GM18517 (cell line): ENCODE measurements at regions not wholly inside any gene's neighbourhood (a gene's known extent, or its start where the extent isn't known, plus 50 kb on each side); places are given as distances from the start of the nearest gene placed in this dataset.
"Not testable (repeated sequence)": the region's sequence is repeated elsewhere in the genome, so short reads cannot be mapped to it uniquely, and the experiment has no call there.

Experiments used
- ATAC-seq: cut with Tn5 transposase; IDR thresholded peaks from one replicate; pipeline ENCODE4 v1.9.1; 2021; ENCODE audit warnings: mild to moderate bottlenecking, moderate library complexity; ENCODE audit not compliant: unreplicated experiment

DNA sequence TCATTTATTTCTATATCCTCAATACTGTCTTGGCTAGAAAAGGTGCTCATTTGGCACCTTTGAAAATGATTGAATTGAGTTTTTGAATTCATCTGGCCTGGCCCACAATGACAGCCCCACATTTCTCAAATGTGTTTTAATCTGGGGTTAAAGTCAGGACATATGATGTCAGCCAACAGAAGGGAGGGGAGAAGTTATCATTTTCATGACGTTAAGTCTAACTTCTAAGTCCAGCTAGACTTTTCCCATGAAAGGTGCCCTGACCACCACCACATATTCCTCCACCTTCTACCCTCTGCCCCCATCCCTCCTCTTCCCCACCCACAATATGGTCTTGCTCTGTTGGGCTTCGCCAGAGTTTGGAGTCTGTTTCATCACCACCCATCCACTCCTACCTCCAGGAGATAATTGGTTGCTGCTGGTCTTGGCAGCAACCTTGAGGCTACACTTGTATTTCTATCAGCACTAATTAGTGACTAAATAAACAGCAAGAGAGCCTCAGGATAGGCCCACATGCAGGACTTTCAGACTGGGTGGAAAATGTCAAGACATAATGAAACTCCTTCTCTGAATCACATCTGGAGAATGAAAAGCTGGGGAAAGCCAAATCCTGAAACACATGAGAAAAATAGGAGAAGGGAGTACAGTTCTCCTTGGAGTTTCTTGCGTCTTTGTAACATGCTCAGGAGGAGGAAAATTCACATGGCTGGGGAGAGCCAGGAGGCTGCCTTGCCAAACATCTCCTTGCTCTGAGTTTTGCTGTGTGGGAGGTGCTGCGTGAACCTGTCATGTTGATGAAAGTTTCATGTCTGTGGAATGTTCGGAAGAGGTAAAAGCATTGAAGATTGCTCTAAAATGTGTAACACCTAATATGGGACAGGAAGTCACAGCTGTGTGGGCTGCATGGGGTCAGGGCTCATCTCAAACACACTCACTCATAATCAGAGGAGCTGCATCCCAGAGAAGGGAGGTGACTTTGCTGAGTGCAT, 544.7 kb upstream of the KLF4 start:
- no peak for ATAC-seq

DNA sequence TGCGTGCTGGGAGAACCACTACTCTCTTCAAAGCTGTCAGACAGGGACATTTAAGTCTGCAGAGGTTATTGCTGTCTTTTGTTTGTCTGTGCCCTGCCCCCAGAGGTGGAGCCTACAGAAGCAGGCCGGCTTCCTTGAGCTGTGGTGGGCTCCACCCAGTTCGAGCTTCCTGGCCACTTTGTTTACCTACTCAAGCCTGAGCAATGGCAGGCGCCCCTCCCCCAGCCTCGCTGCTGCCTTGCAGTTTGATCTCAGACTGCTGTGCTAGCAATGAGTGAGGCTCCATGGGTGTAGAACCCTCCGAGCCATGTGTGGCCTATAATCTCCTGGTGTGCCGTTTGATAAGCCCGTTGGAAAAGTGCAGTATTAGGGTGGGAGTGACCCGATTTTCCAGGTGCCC, 542.5 kb upstream of the KLF4 start:
- ATAC-seq, result not testable (repeated sequence)

DNA sequence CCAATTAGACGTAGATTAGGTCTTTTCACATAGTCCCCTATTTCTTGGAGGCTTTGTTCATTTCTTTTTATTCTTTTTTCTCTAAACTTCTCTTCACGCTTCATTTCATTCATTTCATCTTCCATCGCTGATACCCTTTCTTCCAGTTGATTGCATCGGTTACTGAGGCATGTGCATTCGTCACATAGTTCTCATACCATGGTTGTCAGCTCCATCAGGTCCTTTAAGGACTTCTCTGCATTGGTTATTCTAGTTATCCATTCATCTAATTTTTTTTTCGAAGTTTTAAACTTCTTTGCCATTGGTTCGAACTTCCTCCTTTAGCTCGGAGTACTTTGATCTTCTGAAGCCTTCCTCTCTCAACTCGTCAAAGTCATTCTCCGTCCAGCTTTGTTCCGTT, 541.7 kb upstream of the KLF4 start:
- not testable (repeated sequence) for ATAC-seq

DNA sequence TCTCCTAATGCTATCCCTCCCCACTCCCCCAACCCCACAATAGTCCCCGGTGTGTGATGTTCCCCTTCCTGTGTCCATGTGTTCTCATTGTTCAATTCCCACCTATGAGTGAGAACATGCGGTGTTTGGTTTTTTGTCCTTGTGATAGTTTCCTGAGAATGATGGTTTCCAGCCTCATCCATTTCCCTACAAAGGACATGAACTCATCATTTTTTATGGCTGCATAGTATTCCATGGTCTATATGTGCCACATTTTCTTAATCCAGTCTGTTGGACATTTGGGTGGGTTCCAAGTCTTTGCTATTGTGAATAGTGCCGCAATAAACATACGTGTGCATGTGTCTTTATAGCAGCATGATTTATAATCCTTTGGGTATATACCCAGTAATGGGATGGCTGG, 537.1 kb upstream of the KLF4 start:
- ATAC-seq, result not testable (repeated sequence)

DNA sequence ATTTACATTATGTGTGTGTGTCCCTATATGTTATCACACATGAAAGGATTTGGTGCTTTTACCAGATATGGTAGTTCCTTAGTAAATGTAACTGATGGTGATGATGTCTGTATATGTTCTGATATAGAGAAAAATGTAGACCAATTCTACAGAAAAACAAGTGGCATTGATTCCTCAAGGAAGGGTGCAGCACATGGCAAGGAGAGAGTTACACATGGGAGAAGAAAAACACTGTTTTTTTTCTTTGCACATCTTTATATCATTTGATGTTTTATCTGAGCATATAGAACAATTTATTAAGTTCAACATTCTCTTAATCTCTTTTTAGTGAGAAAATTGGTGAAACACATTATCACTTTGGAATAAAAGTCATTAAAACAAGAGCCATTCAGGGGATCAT, 535.0 kb upstream of the KLF4 start:
- no peak for ATAC-seq

DNA sequence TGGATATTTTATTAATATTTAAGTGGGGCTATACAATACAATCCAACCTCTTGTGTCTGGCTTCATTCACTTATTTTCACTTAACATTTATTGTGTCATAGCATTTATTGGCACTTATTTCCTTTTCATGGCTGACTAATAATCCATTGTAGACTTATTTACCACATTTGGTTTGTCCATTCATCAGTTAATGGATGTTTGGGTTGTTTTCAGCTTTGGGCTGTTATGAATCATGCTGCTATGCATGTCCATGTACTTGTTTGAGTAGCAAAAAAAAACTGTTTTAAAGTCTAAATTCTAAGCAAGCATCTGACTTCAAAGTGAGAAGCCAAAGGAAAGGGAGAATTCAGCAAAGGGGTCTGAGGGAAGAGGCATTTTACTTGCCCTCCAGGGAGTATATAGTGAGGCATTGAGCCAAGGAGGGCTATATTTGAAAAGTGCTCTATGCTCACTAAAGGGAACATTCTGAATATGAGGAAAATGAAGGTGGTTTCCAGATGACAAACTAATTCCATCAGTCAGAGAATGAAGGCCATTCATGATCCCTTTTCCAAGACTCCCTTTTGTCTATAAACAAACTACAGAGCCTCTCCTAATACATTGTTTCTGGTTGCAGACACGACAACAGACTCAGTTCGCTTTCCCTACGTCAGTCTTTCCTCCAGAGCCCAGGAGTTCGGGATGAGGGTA, 532.8 kb upstream of the KLF4 start:
- ATAC-seq, result no peak

DNA sequence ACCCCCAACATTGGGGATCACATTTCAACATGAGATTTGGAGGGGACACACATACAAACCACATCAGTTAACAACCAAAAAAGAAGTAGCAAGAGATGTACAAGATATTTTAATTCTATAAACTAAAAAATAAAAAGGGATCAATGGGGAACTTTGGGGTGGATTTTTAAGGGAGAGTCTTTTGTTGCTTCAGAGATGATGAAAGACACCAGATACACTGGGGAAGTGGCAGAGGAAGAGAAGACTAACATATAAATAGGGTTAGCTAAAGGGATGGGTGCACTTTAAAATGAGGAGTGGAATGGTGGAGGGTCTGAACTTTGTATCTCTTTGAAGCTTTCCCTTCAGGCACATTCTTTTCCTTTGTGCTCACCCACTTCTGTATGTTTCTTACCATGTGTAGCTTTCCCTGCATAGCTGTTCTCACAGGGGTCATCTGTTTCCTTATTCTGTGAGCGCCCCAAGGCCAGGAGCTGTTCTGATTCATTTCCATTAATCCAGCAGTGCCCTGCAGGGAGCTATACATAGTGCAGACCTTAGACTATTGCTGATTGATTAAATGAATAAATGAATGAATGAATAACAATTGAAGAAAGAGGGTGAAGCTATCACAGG, 531.6 kb upstream of the KLF4 start:
- no peak for ATAC-seq

DNA sequence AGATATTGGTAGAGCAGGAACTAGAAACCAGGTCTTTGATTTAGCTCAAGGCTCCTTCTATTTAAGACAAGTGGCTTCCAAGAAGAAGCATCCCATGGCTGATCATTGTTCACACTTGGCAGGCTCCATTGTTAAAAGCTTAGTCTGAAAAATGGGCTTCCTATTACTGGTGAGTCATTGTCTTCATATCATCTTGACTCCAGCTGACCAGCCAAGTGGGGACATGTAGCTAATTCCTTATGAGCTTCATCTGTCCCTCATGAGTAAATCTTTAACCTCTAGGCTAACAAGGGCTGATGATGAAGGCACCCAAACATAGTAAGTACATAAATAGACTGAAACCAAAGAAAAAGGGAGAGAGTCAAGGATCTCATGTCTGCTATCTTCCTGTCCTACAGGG, 530.3 kb upstream of the KLF4 start:
- no peak for ATAC-seq

DNA sequence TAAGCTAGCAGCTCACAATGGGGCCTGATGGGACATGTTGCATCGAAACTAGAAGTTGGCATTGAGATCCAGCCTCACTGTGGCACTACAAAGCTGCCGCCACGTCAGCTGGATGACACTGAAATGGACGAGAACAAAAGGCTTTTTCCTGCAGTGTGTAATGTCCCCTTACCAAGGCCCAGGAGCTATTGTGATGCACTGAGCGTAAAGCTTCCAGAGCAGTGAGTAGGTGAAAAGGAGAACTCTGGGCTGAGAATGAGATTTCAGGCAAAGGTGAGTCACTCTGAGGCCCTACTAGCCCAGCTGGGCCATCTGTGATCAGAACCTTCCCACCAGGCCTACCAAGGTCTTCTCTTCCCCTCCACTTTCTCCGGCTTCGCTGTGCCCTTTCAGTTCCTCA, 528.1 kb upstream of the KLF4 start:
- ATAC-seq, result no peak

DNA sequence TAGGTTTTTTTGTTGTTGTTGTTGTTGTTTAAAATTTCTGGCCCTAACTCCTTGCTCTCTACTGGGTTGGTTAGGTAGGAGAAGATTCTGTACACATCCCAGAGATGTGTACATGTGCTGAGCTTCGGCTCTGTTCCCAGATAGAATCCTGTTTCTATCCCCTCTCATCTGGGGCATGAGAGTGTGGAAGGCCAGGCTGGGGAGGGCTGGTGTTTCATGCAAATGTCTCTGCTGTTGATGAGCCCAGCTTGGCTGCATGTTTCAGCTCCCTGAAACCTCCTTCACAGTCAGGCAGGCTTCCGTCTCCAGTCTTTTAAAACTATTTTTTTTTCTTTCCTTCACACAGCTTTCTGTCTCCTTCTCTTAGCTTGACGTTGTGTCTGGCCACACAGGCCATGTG, 526.9 kb upstream of the KLF4 start:
- ATAC-seq, result no peak

DNA sequence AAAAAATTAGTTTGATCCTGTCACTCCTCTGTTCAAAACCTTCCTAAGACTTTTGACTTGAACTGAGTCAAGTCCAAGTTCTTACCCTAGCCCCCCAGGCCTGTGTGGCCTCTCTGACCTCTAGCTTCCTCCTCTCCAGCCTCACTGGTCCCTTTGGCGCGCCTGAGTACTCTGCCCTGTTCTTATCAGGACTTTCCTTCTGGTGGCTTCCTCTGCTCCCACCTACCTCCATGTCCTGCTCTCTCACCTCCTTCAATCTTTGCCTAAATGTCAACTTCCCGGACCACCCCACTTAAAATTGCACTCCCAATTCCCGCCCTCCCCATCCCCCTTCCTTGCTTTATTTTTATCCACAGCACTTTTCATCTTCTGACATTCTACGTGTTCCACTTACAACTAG, 526.1 kb upstream of the KLF4 start:
- no peak for ATAC-seq

DNA sequence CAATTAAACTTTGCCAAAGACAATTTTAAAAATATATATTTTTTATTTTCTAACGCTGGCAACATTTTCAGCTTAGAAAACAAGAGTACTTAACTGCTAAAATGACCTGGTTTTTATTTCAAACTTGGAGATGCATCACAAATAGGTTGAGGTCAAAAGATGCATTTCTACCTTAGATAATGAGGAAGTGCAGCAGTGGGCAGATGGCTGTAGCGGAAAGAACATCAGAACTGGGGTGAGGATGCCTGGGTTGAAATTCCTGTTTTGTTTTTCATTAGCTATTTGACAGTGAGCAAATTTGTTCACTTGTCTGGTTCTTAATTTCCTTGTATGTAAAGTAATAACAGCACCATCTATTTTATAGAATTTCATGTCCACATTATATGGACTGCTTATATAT, 524.8 kb upstream of the KLF4 start:
- no peak for ATAC-seq

DNA sequence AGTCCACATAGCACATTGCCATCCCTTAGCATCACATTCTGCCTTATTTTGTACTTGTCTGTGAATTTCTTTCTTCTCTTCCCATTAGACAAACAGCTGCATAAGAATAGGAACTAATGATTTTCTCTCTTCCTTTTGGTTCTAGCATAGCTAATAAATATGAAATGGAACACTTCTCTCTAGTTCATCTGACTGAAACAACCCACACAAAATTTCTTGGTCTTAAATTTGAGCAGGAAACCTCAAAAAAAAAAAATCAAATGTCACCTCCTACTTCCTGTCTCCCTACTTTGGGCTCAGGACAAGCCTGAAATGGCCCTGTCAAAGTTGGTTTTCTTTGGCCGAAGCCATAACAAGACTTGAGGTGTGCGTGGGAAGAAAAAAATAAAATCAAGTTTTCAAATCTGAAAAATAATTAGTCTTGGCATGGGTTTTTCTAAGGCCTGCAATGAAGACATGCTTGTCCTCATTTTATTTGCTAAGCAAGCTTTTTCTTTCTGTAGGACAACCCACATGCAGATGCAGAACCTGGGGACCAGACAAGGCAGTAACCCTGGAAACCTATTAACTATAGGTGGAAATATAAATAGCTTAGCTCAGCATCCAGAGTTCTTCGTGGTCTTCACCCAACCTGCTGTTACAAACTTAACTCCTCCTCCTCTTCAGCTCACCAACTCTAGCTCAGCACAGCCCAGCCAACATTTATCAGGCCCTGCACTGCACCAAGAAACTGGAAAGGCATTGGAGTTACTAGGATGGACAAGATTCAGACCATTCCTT, 523.5 kb upstream of the KLF4 start:
- ATAC-seq, result no peak

DNA sequence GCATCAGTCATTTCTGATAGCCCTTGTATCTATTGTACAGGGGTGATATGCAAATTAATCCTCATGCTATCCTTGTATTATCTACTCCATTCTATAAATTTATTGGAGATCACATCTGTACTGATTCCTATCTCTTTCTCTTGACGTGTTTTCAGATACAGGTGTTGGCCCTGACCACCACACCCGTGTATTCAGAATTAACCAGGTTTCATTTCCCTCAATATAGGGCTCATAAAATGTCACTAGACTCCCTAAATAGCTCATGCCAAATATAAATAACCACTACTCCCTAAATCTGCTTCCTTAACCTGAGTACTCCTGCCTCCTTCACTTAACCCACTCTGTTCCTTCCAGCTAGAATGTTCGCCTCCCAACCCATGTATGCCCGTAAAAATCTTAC, 522.8 kb upstream of the KLF4 start:
- ATAC-seq, result no peak

DNA sequence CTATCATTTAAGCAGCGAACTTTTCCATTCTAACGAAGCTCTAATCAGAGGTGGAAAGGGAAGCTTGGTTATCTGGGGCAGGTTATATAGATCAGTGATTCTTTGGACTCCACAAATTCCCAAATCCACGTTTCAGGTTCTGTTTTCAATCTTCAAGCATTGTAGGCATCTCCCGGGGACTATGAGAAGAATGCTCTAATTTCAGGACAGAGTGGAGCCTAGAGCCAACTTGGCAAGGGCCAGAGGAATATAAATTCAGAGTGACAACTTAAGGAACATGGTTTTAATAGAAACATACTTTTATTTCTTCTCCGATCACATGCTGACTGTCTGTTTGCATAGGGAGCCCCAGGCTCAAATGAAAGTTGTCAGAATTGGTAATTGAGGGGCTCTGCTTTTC, 514.0 kb upstream of the KLF4 start:
- no peak for ATAC-seq

DNA sequence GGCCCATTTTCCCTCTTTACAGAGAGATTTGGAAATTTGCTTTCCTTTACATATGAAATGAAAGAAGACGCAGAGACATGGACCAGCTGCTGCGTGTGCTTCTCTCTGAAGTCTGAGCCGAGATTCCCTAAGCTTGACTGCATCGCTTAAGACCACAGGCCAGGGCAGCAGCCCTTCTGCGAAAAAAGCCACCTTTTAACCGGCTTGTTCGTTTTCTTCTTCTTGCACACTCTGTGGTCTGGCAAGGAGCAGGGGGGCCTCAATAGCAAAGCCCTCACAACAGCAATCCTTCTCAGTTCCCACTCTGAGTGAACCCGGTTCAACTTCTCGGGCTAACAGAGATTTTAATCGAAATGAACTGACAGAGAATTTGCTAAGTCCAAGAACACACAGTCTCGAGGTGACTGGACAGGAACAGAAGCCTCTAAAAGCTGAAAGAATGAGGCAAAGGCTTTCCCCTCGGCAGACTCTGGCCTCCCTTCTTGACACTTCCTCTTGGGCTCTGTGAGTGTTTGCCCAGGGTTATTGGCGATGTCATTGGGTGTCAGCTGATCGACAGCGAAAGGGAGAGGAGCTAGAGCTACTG, 512.9 kb upstream of the KLF4 start:
- no peak for ATAC-seq

DNA sequence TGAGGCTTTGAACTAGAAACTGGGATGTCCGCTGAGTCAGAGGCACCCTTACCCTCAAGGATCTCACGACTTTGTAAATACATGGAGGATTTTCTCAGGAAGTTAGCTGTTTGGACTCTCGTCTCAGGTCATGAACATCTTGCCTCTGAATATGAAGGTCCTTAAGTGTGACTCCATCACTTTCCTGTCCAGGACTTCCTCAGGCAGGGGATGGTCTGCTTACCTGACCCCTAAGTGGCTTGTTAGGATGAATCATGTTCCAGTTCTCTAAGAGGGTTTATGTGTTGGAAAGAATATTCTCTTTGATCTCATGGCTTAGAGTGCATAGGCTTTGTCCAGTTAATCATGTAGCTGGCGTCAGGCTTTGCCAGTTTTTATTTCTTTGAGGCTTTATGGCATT, 511.7 kb upstream of the KLF4 start:
- ATAC-seq, result no peak

DNA sequence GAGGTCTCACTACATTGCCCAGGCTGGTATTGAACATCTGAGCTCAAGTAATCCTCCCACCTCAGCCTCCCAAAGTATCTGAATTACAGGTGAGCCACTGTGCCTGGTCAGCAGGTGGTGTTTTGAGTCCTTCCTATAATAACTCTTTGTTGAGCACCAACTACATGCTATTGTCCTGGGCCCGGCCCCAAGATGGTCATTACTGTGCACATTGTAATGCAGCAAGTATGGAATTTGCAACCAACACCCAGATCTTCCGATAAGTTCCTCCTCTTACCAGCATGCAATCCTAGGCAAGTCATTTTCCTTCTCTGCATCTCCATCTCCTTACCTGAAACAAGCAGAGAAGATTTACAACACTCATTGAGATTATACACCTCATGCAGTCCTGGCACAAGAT, 510.3 kb upstream of the KLF4 start:
- no peak for ATAC-seq

DNA sequence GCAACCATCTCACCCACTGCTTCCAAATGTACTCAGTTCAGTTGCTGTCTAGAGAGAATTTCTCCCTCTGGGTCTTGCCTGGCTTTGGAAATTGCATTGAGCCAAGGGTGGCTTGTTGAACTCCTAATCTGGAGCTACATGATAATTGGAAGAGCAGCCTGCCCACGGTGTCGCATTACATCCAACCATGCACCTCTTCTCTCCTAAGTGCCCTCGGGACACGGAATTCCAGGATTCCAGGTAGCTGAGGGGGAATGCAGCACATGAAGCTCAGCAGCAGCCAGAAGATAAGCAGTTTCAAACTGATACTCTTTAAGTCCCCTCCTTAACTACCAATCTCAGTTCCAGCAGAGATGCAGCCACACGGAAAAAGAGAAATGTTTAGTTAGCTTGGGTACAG, 509.4 kb upstream of the KLF4 start:
- ATAC-seq, result no peak

DNA sequence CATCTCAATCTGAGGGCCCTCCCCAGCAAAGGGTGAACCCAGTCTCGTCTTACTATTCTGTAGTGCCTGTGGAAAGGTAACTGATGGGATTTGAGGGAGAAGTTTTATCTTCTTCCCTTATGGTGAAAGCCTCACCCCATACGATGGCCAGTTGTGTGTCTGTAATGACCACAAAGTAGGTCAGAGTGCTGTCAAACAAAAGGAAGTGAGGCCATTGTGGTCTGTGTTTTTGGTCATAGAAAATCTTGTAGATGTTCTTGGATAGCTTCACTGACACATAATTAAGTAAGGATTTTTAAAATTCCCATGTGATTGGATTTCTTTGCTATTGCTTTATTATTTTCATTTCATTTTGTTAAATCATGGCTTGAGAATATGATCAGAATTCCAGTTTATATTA, 505.1 kb upstream of the KLF4 start:
- ATAC-seq, result no peak

DNA sequence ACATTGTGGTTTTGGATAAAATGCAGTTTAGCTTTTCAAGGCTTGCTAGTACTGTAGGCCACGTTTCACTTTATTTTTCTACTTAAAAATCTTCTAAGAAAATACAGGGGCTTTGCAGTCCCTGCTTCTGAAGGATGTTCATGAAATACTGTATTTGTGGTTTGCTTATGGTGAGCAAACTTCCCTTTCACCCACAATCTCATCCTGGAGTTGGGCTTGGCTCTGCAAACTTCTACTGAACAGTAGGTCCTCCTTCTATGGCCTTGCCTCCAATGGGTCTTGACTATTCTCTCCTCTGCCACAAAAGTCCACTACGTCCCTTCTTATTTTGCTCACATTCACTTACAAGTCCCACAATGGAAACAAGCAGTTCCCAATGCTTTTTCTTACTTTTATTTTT, 502.7 kb upstream of the KLF4 start:
- no peak for ATAC-seq
